NCI-H2107 treated with DMSO at 0.1 percent for 48 hours (cell line): ENCODE measurements at regions not wholly inside any gene's neighbourhood (a gene's known extent, or its start where the extent isn't known, plus 50 kb on each side); places are given as distances from the start of the nearest gene placed in this dataset.

ENCODE experiments used
- DNase-seq: peaks from one replicate; lab custom pipeline; 2025; ENCODE audit not compliant: unreplicated experiment; lab: John Stamatoyannopoulos, UW

- DNase-seq, result no peak
These were observed 79.0 kb upstream of the SYT6 start for GRCh38 chr1:114232691-114233090.

GRCh38 chr1:114231301-114231700 is 77.6 kb upstream of the SYT6 start:
- DNase-seq, result no peak

- DNase-seq, result no peak
These were observed 75.7 kb upstream of the SYT6 start for GRCh38 chr1:114229368-114229767.

GRCh38 chr1:114227059-114227458 is 73.4 kb upstream of the SYT6 start:
- DNase-seq, result no peak

- no peak for DNase-seq
These were observed 70.7 kb upstream of the SYT6 start for GRCh38 chr1:114224196-114224907.

GRCh38 chr1:114222920-114223319 is 69.3 kb upstream of the SYT6 start:
- DNase-seq, result no peak

GRCh38 chr1:114219172-114219868 is 65.7 kb upstream of the SYT6 start:
- no peak for DNase-seq

GRCh38 chr1:114218361-114219171 is 64.9 kb upstream of the SYT6 start:
- DNase-seq, result no peak

- no peak for DNase-seq
These were observed 62.9 kb upstream of the SYT6 start for GRCh38 chr1:114216431-114217173.

GRCh38 chr1:114215436-114215835 is 61.8 kb upstream of the SYT6 start:
- DNase-seq, result no peak

- no peak for DNase-seq
These were observed 60.3 kb upstream of the SYT6 start for GRCh38 chr1:114214016-114214415.

GRCh38 chr1:114209971-114210370 is 56.3 kb upstream of the SYT6 start:
- DNase-seq, result no peak

- no peak for DNase-seq
These were observed 55.0 kb upstream of the SYT6 start for GRCh38 chr1:114208714-114209113.

GRCh38 chr1:114208106-114208505 is 54.4 kb upstream of the SYT6 start:
- DNase-seq, result no peak

- no peak for DNase-seq
These were observed 54.0 kb upstream of the SYT6 start for GRCh38 chr1:114207635-114208034.

- DNase-seq, result no peak
These were observed 52.7 kb upstream of the SYT6 start for GRCh38 chr1:114206392-114206791.

GRCh38 chr1:114203595-114204128 is 50.0 kb upstream of the SYT6 start:
- DNase-seq, result no peak
